GM12878 (cell line): ENCODE measurements at regions not wholly inside any gene's neighbourhood (a gene's known extent, or its start where the extent isn't known, plus 50 kb on each side); places are given as distances from the start of the nearest gene placed in this dataset.

Experiments used
- CHD2 ChIP-seq: IDR thresholded peaks from 2 replicates; pipeline ENCODE4 v1.6.1; 2011; ENCODE audit warnings: low read depth, low read length, improper control_type of control experiment, borderline replicate concordance
- EGR1 ChIP-seq, 2 experiments: IDR thresholded peaks; 1 replicate in 1 of 2; 2 replicates in 1 of 2; pipeline ENCODE4 v1.6.1; 2011 to 2012; ENCODE audit warnings: low read depth in 2 of 2, low read length in 2 of 2, borderline replicate concordance in 1 of 2, mild to moderate bottlenecking in 1 of 2, moderate library complexity in 1 of 2
- EP300 ChIP-seq, 2 experiments: fragments of 150-350 bp in 1 of 2; IDR thresholded peaks; 2 replicates each; pipeline ENCODE4 v1.6.1; 2011 to 2012; ENCODE audit warnings: low read depth in 2 of 2, low read length in 2 of 2, borderline replicate concordance in 1 of 2, improper control_type of control experiment in 1 of 2, inconsistent platforms in 1 of 2; ENCODE audit not compliant: control insufficient read depth in 1 of 2
- FOXM1 ChIP-seq: IDR thresholded peaks from 2 replicates; pipeline ENCODE4 v1.6.1; 2012; ENCODE audit warnings: low read depth, mild to moderate bottlenecking, inconsistent platforms, low read length, moderate library complexity
- HDAC6 ChIP-seq: fragments of 200-600 bp; sonication (generic); IDR thresholded peaks from one replicate; pipeline ENCODE4 v1.8.0; 2017; ENCODE audit warnings: antibody characterized with exemption; ENCODE audit not compliant: unreplicated experiment
- IKZF1 ChIP-seq: fragments of 450-650 bp; conservative IDR thresholded peaks from 2 replicates; pipeline ENCODE4 v1.6.1; 2017; ENCODE audit warnings: antibody characterized with exemption, mild to moderate bottlenecking
- NR2C2 ChIP-seq: IDR thresholded peaks from 2 replicates; pipeline ENCODE4 v1.6.1; 2011; ENCODE audit warnings: borderline replicate concordance, low read depth; ENCODE audit not compliant: control insufficient read depth, insufficient read length
- PAX8 ChIP-seq: fragments of 450-650 bp; IDR thresholded peaks from 2 replicates; pipeline ENCODE4 v1.6.1; 2017; ENCODE audit warnings: mild to moderate bottlenecking, moderate library complexity
- POLR2AphosphoS5 ChIP-seq: IDR thresholded peaks from 2 replicates; pipeline ENCODE4 v1.6.1; 2011; ENCODE audit warnings: mild to moderate bottlenecking, low read length, inconsistent platforms
- SPI1 ChIP-seq: IDR thresholded peaks from 2 replicates; pipeline ENCODE4 v1.6.1; 2011; ENCODE audit warnings: low read depth, mild to moderate bottlenecking, low read length, moderate library complexity, borderline replicate concordance; ENCODE audit not compliant: insufficient read depth
- TF ChIP-seq, protein P1 (sequence below), 3 experiments: IDR thresholded peaks in 2 of 3; conservative IDR thresholded peaks in 1 of 3; 2 replicates each; pipeline ENCODE4 v1.5.1; 2011; ENCODE audit warnings: low read depth in 3 of 3, low read length in 3 of 3, mild to moderate bottlenecking in 3 of 3, control low read depth in 2 of 3, moderate library complexity in 2 of 3, inconsistent platforms in 1 of 3, mixed read lengths in 1 of 3; ENCODE audit not compliant: control insufficient read depth in 2 of 3, insufficient read depth in 1 of 3; ENCODE audit errors: extremely low read depth in 1 of 3
- TF ChIP-seq, protein P2 (sequence below): fragments of 450-650 bp; formaldehyde crosslinking; IDR thresholded peaks from 2 replicates; pipeline ENCODE4 v1.4.0; 2020; ENCODE audit warnings: mild to moderate bottlenecking, moderate library complexity

GRCh38 chr21:16187603-16188301 lies 458.0 kb downstream of the USP25 start:
- no peak for TF ChIP-seq IKZF1
- TF ChIP-seq, protein P1, sequence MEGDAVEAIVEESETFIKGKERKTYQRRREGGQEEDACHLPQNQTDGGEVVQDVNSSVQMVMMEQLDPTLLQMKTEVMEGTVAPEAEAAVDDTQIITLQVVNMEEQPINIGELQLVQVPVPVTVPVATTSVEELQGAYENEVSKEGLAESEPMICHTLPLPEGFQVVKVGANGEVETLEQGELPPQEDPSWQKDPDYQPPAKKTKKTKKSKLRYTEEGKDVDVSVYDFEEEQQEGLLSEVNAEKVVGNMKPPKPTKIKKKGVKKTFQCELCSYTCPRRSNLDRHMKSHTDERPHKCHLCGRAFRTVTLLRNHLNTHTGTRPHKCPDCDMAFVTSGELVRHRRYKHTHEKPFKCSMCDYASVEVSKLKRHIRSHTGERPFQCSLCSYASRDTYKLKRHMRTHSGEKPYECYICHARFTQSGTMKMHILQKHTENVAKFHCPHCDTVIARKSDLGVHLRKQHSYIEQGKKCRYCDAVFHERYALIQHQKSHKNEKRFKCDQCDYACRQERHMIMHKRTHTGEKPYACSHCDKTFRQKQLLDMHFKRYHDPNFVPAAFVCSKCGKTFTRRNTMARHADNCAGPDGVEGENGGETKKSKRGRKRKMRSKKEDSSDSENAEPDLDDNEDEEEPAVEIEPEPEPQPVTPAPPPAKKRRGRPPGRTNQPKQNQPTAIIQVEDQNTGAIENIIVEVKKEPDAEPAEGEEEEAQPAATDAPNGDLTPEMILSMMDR (IDR thresholded peaks at IDR 0.05 in 2 of 3, conservative IDR thresholded peaks at IDR 0.05 in 1 of 3; ENCODE audit: control insufficient read depth in 2 of 3, extremely low read depth in 1 of 3, insufficient read depth in 1 of 3, low read depth in 3 of 3, low read length in 3 of 3) = no peak
- no peak for TF ChIP-seq CHD2
- TF ChIP-seq PAX8 = no peak
- no peak for TF ChIP-seq NR2C2
- no peak for TF ChIP-seq HDAC6
- TF ChIP-seq EP300 (IDR thresholded peaks at IDR 0.05; ENCODE audit: borderline replicate concordance in 1 of 2, control insufficient read depth in 1 of 2, low read depth in 2 of 2, low read length in 2 of 2) = no peak
- TF ChIP-seq POLR2AphosphoS5 = no peak
- TF ChIP-seq EGR1 (IDR thresholded peaks at IDR 0.05; ENCODE audit: borderline replicate concordance in 1 of 2, low read depth in 2 of 2, low read length in 2 of 2) = no peak
- no peak for TF ChIP-seq FOXM1
- TF ChIP-seq SPI1 = no peak
- TF ChIP-seq, protein P2, sequence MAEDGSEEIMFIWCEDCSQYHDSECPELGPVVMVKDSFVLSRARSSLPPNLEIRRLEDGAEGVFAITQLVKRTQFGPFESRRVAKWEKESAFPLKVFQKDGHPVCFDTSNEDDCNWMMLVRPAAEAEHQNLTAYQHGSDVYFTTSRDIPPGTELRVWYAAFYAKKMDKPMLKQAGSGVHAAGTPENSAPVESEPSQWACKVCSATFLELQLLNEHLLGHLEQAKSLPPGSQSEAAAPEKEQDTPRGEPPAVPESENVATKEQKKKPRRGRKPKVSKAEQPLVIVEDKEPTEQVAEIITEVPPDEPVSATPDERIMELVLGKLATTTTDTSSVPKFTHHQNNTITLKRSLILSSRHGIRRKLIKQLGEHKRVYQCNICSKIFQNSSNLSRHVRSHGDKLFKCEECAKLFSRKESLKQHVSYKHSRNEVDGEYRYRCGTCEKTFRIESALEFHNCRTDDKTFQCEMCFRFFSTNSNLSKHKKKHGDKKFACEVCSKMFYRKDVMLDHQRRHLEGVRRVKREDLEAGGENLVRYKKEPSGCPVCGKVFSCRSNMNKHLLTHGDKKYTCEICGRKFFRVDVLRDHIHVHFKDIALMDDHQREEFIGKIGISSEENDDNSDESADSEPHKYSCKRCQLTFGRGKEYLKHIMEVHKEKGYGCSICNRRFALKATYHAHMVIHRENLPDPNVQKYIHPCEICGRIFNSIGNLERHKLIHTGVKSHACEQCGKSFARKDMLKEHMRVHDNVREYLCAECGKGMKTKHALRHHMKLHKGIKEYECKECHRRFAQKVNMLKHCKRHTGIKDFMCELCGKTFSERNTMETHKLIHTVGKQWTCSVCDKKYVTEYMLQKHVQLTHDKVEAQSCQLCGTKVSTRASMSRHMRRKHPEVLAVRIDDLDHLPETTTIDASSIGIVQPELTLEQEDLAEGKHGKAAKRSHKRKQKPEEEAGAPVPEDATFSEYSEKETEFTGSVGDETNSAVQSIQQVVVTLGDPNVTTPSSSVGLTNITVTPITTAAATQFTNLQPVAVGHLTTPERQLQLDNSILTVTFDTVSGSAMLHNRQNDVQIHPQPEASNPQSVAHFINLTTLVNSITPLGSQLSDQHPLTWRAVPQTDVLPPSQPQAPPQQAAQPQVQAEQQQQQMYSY (CRISPR knock-in tag) = no peak
